Cardiac fibroblast (primary cell): ENCODE measurements at regions not wholly inside any gene's neighbourhood (a gene's known extent, or its start where the extent isn't known, plus 50 kb on each side); places are given as distances from the start of the nearest gene placed in this dataset.
A peak's percentile ranks its signal among the peaks of the same experiment; 100 is the strongest.

Source experiments
- DNase-seq, 2 donors: peaks; one replicate each; pipeline versions ENCODE4 v3.0.0 to v3.0.0-alpha.2; 2010; ENCODE audit warnings: low read depth in 2 of 2
- H3K4me3 ChIP-seq, 2 donors: replicated peaks in 1 of 2; 1 replicate in 1 of 2; 2 replicates in 1 of 2; pipeline ENCODE4 v1.5.1; 2011; ENCODE audit warnings: low read depth in 2 of 2, low read length in 2 of 2, mild to moderate bottlenecking in 2 of 2, moderate library complexity in 1 of 2
- CTCF ChIP-seq: IDR thresholded peaks from one replicate; pipeline ENCODE4 v1.5.1; 2011; ENCODE audit warnings: low read depth, mild to moderate bottlenecking, low read length, inconsistent platforms

- no peak for TF ChIP-seq CTCF
- no peak overlapping the region for H3K4me3 ChIP-seq
- no peak for DNase-seq
These were observed 73.0 kb upstream of the SIPA1L2 start for GRCh38 chr1:232702911-232703310.

GRCh38 chr1:232704256-232704655 is 74.3 kb upstream of the SIPA1L2 start:
- TF ChIP-seq CTCF: no peak
- DNase-seq: no peak

GRCh38 chr1:232704694-232705680 is 75.1 kb upstream of the SIPA1L2 start:
- no peak for TF ChIP-seq CTCF
- DNase-seq: peak; percentile 76 to 84
- H3K4me3 ChIP-seq: no peak overlapping the region

More at GRCh38 chr1:232704256-232704655, 74.3 kb upstream of the SIPA1L2 start:
- no peak overlapping the region for H3K4me3 ChIP-seq

GRCh38 chr1:232705815-232706575 is 76.1 kb upstream of the SIPA1L2 start:
- DNase-seq: peak; percentile 44 to 82
- no peak overlapping the region for H3K4me3 ChIP-seq
- no peak for TF ChIP-seq CTCF

GRCh38 chr1:232707142-232707541 is 77.2 kb upstream of the SIPA1L2 start:
- no peak for DNase-seq
- no peak overlapping the region for H3K4me3 ChIP-seq
- no peak for TF ChIP-seq CTCF

- TF ChIP-seq CTCF: no peak
- peak in 1 of 2 donors; percentile 32 for DNase-seq
- H3K4me3 ChIP-seq: no peak overlapping the region
These were observed 79.5 kb upstream of the SIPA1L2 start for GRCh38 chr1:232709386-232709785.
